GM12892 (cell line): ENCODE measurements at regions not wholly inside any gene's neighbourhood (a gene's known extent, or its start where the extent isn't known, plus 50 kb on each side); places are given as distances from the start of the nearest gene placed in this dataset.
"Not testable (repeated sequence)": the region's sequence is repeated elsewhere in the genome, so short reads cannot be mapped to it uniquely, and the experiment has no call there.

Experiments
- POLR2A ChIP-seq: IDR thresholded peaks from 2 replicates; pipeline ENCODE4 v1.6.1; 2011; ENCODE audit warnings: low read depth, low read length, control low read depth
- POLR2AphosphoS5 ChIP-seq: IDR thresholded peaks from 2 replicates; pipeline ENCODE4 v1.6.1; 2011; ENCODE audit warnings: low read depth, low read length, control low read depth
- TAF1 ChIP-seq: IDR thresholded peaks from 2 replicates; pipeline ENCODE4 v1.6.1; 2011; ENCODE audit warnings: low read depth, mild to moderate bottlenecking, control low read depth, low read length, borderline replicate concordance

DNA sequence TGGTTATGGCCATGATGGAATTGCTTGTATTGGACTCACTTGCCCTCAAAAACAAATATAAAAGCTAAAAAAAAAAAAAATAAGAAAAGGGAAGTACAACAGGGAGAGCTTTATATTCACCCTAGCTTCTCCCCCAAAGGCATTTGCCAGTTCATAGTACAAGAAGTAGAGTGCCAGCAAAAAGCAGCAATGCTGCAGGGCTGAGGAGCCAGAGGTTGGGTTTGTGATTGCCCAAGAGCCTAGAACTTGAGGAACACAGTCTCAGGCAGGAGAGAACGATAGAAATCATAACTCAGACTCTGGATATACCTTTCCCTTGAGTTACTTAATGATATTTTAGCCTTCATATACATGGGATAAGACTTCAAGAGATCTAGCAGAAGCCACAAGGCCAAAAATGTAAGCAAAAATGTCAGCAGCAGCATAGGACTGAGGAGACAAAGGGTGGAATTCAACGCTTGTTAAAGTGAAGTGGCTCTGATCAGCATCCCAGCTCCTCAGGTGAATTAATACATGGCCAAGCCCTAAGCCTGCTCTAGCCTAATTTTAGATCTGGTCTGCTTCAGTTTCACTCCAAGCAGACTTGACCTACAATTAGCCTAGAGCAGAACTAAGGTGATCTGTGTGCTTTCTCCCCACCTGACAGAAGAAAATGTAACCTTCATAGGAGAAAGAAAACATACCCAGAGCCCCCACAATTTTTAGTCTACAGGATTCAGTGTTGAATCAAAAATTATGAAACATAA lies 172.8 kb upstream of the PLGLB1 start:
- TF ChIP-seq TAF1, POLR2A, POLR2AphosphoS5: not testable (repeated sequence)
